GM23338 (cell line): ENCODE measurements at regions not wholly inside any gene's neighbourhood (a gene's known extent, or its start where the extent isn't known, plus 50 kb on each side); places are given as distances from the start of the nearest gene placed in this dataset.

Experiments
- ATAC-seq: fragments of 200-7000 bp; cut with Tn5 transposase; 3 replicates; pipeline ENCODE4 v1.9.1; 2020
- DNase-seq: peaks from one replicate; pipeline ENCODE4 v3.0.0-alpha.2; 2015; ENCODE audit warnings: low spot score
- H2AFZ ChIP-seq: fragments of 200-600 bp; sonication (generic); 2 replicates; pipeline ENCODE4 v1.8.0; 2016; ENCODE audit warnings: antibody characterized with exemption, mild to moderate bottlenecking, moderate library complexity
- H3F3A ChIP-seq: fragments of 200-600 bp; sonication (generic); replicated peaks from 2 replicates; pipeline ENCODE4 v1.8.0; 2017; ENCODE audit warnings: antibody characterized with exemption, mixed run types, low read depth
- H3K27ac ChIP-seq: fragments of 200-600 bp; sonication (generic); 2 replicates; pipeline ENCODE4 v1.6.1; 2016; ENCODE audit warnings: low read depth
- H3K27me3 ChIP-seq: fragments of 200-600 bp; sonication (generic); 2 replicates; pipeline ENCODE4 v1.8.0; 2016; ENCODE audit warnings: mild to moderate bottlenecking, mixed run types, moderate library complexity; ENCODE audit not compliant: insufficient read depth
- H3K36me3 ChIP-seq: fragments of 200-600 bp; sonication (generic); 2 replicates; pipeline ENCODE4 v1.8.0; 2016; ENCODE audit warnings: mild to moderate bottlenecking; ENCODE audit not compliant: insufficient read depth
- H3K4me1 ChIP-seq: fragments of 200-600 bp; sonication (generic); 2 replicates; pipeline ENCODE4 v1.8.0; 2016; ENCODE audit warnings: mild to moderate bottlenecking, moderate library complexity; ENCODE audit not compliant: insufficient read depth
- H3K4me2 ChIP-seq: fragments of 200-600 bp; sonication (generic); 2 replicates; pipeline ENCODE4 v1.7.1; 2017; ENCODE audit warnings: mixed run types
- H3K4me3 ChIP-seq: fragments of 200-600 bp; sonication (generic); 2 replicates; pipeline ENCODE4 v1.6.1; 2016; ENCODE audit warnings: mixed run types
- H3K79me2 ChIP-seq: fragments of 200-600 bp; sonication (generic); replicated peaks from 2 replicates; pipeline ENCODE4 v1.8.0; 2017; ENCODE audit warnings: mild to moderate bottlenecking; ENCODE audit not compliant: insufficient read depth
- H3K9me2 ChIP-seq: fragments of 200-600 bp; sonication (generic); 2 replicates; pipeline ENCODE4 v1.8.0; 2017; ENCODE audit not compliant: insufficient read depth
- H4K20me1 ChIP-seq: fragments of 200-600 bp; sonication (generic); replicated peaks from 2 replicates; pipeline ENCODE4 v1.8.0; 2017; ENCODE audit warnings: mild to moderate bottlenecking; ENCODE audit not compliant: insufficient read depth
- H3K27ac Mint-ChIP-seq: 2 replicates; pipeline ENCODE4 v1.8.0; 2020; ENCODE audit warnings: inconsistent platforms, mild to moderate bottlenecking, moderate library complexity, mixed read lengths
- H3K27me3 Mint-ChIP-seq: 3 replicates; pipeline ENCODE4 v1.8.0; 2022; ENCODE audit warnings: low read depth, mild to moderate bottlenecking, moderate library complexity, mixed read lengths, inconsistent platforms; ENCODE audit not compliant: insufficient read depth, poor library complexity
- H3K36me3 Mint-ChIP-seq: 3 replicates; pipeline ENCODE4 v1.8.0; 2021; ENCODE audit warnings: low read depth, mild to moderate bottlenecking, inconsistent platforms, moderate library complexity, mixed read lengths
- H3K4me1 Mint-ChIP-seq: 3 replicates; pipeline ENCODE4 v1.8.0; 2020; ENCODE audit warnings: mild to moderate bottlenecking, inconsistent platforms, mixed read lengths
- H3K4me3 Mint-ChIP-seq: 3 replicates; pipeline ENCODE4 v1.8.0; 2021; ENCODE audit warnings: moderate library complexity, mild to moderate bottlenecking, inconsistent platforms, mixed read lengths
- H3K9me3 Mint-ChIP-seq: 3 replicates; pipeline ENCODE4 v1.8.0; 2020; ENCODE audit warnings: moderate library complexity, mild to moderate bottlenecking, inconsistent platforms, mixed read lengths
- CREB1 ChIP-seq: fragments of 250-450 bp; sonication (Bioruptor Pico); IDR thresholded peaks from 2 replicates; pipeline ENCODE4 v1.5.0; 2020; ENCODE audit warnings: low read depth, mild to moderate bottlenecking, moderate library complexity
- CTCF ChIP-seq, 2 experiments: fragments of 200-600 bp in 1 of 2; sonication (generic) in 1 of 2; conservative IDR thresholded peaks; 2 replicates each; pipeline versions ENCODE4 v1.5.1 to v1.6.1; 2016 to 2017; ENCODE audit warnings: antibody characterized with exemption in 2 of 2, low read depth in 2 of 2, mild to moderate bottlenecking in 2 of 2, moderate library complexity in 1 of 2
- EZH2 ChIP-seq: fragments of 200-600 bp; sonication (generic); IDR thresholded peaks from one replicate; pipeline ENCODE4 v1.8.0; 2017; ENCODE audit warnings: antibody characterized with exemption, mild to moderate bottlenecking, low read depth; ENCODE audit not compliant: unreplicated experiment
- EZH2phosphoT487 ChIP-seq: fragments of 200-600 bp; sonication (generic); IDR thresholded peaks from one replicate; pipeline ENCODE4 v1.8.1; 2018; ENCODE audit warnings: antibody characterized with exemption; ENCODE audit not compliant: unreplicated experiment
- JUNB ChIP-seq: IDR thresholded peaks from one replicate; pipeline ENCODE4 v1.6.1; 2016; ENCODE audit warnings: antibody characterized with exemption; ENCODE audit not compliant: unreplicated experiment
- NANOG ChIP-seq: IDR thresholded peaks from 2 replicates; pipeline ENCODE4 v1.6.1; 2016; ENCODE audit warnings: antibody characterized with exemption, borderline replicate concordance
- POLR2AphosphoS5 ChIP-seq: IDR thresholded peaks from 2 replicates; pipeline ENCODE4 v1.6.1; 2016; ENCODE audit warnings: antibody characterized with exemption, low read depth
- REST ChIP-seq: IDR thresholded peaks from one replicate; pipeline ENCODE4 v1.6.1; 2018; ENCODE audit warnings: antibody characterized with exemption; ENCODE audit not compliant: unreplicated experiment
- STAT1 ChIP-seq: IDR thresholded peaks from one replicate; pipeline ENCODE4 v1.6.1; 2016; ENCODE audit warnings: antibody characterized with exemption; ENCODE audit not compliant: unreplicated experiment
- ZNF114 ChIP-seq: fragments of 250-450 bp; sonication (Bioruptor Pico); IDR thresholded peaks from 2 replicates; pipeline ENCODE4 v1.5.0; 2020; ENCODE audit warnings: mild to moderate bottlenecking, moderate library complexity
- ZNF331 ChIP-seq: fragments of 250-450 bp; sonication (Bioruptor Pico); IDR thresholded peaks from 2 replicates; pipeline ENCODE4 v1.5.0; 2020; ENCODE audit warnings: low read depth, mild to moderate bottlenecking, moderate library complexity
- ZNF462 ChIP-seq: fragments of 250-450 bp; sonication (Bioruptor Pico); IDR thresholded peaks from 2 replicates; pipeline ENCODE4 v1.5.0; 2020; ENCODE audit warnings: mild to moderate bottlenecking, moderate library complexity
- TF ChIP-seq, protein P1 (sequence below): IDR thresholded peaks from 2 replicates; pipeline ENCODE4 v1.6.1; 2016; ENCODE audit warnings: antibody characterized with exemption

DNA sequence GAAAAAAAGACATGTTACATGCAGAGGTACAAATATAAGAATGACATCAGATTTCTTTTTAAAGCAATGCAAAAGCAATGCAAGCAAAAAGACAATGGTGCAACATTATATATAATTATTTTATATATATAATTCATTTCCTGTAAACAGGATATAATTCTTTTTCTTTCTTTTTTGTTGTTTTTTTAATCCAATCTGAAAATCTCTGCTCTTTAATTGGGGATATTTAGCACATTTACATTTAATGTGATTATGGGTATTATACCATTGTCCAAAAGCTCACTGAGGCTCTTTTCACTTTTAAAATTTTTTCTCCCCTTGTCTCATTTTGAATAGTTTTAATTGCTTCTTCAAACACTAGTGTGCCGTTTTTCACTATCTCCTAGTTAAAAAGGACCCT lies 148.9 kb downstream of the FGF18 start:
- Histone ChIP-seq H3K4me1 (peaks cover 6% of the 10 kb centered on the region; the same call in 1 of the 2 replicates), H3K4me3 (no peak overlapping the region), H3F3A (no peaks in the 10 kb centered on the region), H3K36me3 (no peaks in the 10 kb centered on the region), H3K79me2 (no peaks in the 10 kb centered on the region), H3K4me2 (no peak overlapping the region), H3K9me2 (no peaks in the 10 kb centered on the region), H4K20me1 (no peaks in the 10 kb centered on the region), H3K27ac (no peak overlapping the region), H3K27me3 (no peaks in the 10 kb centered on the region), H2AFZ (no peak overlapping the region)
- no peak for ATAC-seq
- Mint-ChIP-seq H3K4me1 (peaks cover 9% of the 10 kb centered on the region), H3K9me3 (peaks cover 47% of the 10 kb centered on the region), H3K27ac (no peak overlapping the region), H3K4me3 (no peak overlapping the region), H3K27me3 (peaks cover 2% of the 10 kb centered on the region), H3K36me3 (peaks cover 20% of the 10 kb centered on the region)
- DNase-seq, result no peak
- TF ChIP-seq POLR2AphosphoS5, result no peak
- no peak for TF ChIP-seq CTCF (conservative IDR thresholded peaks at IDR 0.05; ENCODE audit: low read depth in 2 of 2)
- no peak for TF ChIP-seq EZH2phosphoT487
- no peak for TF ChIP-seq ZNF462
- TF ChIP-seq, protein P1, sequence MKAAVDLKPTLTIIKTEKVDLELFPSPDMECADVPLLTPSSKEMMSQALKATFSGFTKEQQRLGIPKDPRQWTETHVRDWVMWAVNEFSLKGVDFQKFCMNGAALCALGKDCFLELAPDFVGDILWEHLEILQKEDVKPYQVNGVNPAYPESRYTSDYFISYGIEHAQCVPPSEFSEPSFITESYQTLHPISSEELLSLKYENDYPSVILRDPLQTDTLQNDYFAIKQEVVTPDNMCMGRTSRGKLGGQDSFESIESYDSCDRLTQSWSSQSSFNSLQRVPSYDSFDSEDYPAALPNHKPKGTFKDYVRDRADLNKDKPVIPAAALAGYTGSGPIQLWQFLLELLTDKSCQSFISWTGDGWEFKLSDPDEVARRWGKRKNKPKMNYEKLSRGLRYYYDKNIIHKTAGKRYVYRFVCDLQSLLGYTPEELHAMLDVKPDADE, result no peak
- no peak for TF ChIP-seq STAT1
- no peak for TF ChIP-seq CREB1 (CRISPR knock-in tag)
- TF ChIP-seq JUNB, result no peak
- TF ChIP-seq REST, result no peak
- TF ChIP-seq ZNF114 (CRISPR knock-in tag), result no peak
- TF ChIP-seq NANOG, result no peak
- TF ChIP-seq EZH2, result no peak
- no peak for TF ChIP-seq ZNF331 (CRISPR knock-in tag)
